Sigmoid colon (tissue), 4 donors: ENCODE measurements at regions not wholly inside any gene's neighbourhood (a gene's known extent, or its start where the extent isn't known, plus 50 kb on each side); places are given as distances from the start of the nearest gene placed in this dataset.

Experiments
- POLR2A ChIP-seq, 2 donors: fragments of 450-650 bp; IDR thresholded peaks; one replicate each; pipeline ENCODE4 v1.6.1; 2016; ENCODE audit warnings: antibody characterized with exemption in 2 of 2, mild to moderate bottlenecking in 2 of 2, moderate library complexity in 2 of 2
- POLR2AphosphoS5 ChIP-seq, 4 donors: sonication (generic); formaldehyde crosslinking; IDR thresholded peaks; one replicate each; pipeline ENCODE4 v1.6.1; 2017; ENCODE audit warnings: antibody characterized with exemption in 4 of 4
- TF ChIP-seq, protein P1 (sequence below), 4 experiments: fragments of 450-650 bp in 3 of 4; fragments of 200-600 bp in 1 of 4; IDR thresholded peaks; one replicate each; pipeline ENCODE4 v1.5.1; 2016 to 2019; ENCODE audit warnings: antibody characterized with exemption in 4 of 4, mild to moderate bottlenecking in 3 of 4, moderate library complexity in 2 of 4

DNA sequence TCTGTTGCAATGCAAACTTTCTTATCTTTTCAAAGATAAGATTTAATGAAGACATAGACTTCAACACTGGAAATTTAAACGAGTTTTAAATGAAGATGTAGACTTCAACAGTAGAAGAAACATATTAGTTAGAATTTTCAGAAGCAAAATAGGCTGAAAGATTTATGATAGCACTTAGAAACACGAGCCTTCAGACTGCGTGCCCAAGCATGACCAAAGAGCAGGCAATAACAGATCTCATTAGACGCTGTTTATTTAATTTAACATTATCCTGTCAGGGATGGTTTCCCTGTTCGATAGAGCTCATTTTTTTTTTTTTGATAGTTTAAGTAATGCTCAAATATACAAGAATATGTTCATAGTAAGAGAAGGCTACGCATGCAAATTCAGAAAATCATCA is 604.7 kb upstream of the SOX9 start:
- TF ChIP-seq POLR2A (IDR thresholded peaks at IDR 0.05) (no peak), POLR2AphosphoS5 (IDR thresholded peaks at IDR 0.05) (no peak)
- TF ChIP-seq, protein P1, sequence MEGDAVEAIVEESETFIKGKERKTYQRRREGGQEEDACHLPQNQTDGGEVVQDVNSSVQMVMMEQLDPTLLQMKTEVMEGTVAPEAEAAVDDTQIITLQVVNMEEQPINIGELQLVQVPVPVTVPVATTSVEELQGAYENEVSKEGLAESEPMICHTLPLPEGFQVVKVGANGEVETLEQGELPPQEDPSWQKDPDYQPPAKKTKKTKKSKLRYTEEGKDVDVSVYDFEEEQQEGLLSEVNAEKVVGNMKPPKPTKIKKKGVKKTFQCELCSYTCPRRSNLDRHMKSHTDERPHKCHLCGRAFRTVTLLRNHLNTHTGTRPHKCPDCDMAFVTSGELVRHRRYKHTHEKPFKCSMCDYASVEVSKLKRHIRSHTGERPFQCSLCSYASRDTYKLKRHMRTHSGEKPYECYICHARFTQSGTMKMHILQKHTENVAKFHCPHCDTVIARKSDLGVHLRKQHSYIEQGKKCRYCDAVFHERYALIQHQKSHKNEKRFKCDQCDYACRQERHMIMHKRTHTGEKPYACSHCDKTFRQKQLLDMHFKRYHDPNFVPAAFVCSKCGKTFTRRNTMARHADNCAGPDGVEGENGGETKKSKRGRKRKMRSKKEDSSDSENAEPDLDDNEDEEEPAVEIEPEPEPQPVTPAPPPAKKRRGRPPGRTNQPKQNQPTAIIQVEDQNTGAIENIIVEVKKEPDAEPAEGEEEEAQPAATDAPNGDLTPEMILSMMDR (IDR thresholded peaks at IDR 0.05) = no peak
